ENCODE measurements at regions not wholly inside any gene's neighbourhood (a gene's known extent, or its start where the extent isn't known, plus 50 kb on each side); places are given as distances from the start of the nearest gene placed in this dataset.
"Not testable (repeated sequence)": the region's sequence is repeated elsewhere in the genome, so short reads cannot be mapped to it uniquely, and the experiment has no call there.

GRCh38 chr2:44051593-44052347, 56.0 kb upstream of the LRPPRC start:
- DNase-seq = no peak

- DNase-seq = no peak
Observed at GRCh38 chr2:44052584-44052983, 56.8 kb upstream of the LRPPRC start.

GRCh38 chr2:44053052-44053451, 57.3 kb upstream of the LRPPRC start:
- no peak for DNase-seq

DNA sequence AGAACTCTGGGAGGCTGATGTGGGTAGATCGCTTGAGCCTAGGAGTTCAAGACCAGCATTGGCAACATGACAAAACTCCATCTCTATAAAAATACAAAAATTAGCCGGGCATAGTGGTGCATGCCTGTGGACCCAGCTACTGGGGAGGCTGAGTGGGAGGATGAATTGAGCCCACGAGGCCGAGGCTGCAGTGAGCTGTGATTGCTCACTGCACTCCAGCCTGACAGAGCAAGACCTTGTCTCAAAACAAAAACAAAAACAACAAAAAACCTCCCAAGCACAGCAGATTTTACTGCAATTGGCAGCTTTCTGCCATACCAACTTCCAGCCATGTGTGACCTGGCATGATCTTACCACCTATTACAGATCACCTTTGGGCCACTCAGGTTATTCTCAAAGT, 57.7 kb upstream of the LRPPRC start:
- no peak for DNase-seq

DNA sequence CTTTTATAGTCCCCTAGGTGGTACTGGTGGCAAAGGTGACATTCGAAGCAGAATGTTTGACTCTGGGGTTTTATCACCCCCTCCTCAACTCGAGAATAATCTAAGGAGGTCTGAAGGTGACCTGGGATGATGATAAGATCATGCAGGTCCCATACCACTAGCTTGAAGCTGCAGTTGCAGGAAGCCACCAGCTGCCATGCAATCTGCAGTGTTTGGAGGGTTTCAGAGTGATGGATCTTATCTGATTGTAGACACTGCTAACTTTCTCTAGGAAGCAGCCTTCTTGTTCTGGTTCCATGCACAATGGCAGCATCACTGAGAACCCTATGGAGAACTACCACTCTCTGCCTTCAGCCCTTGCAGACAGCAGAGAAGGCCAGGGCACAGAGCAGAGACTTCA, 59.4 kb upstream of the LRPPRC start:
- DNase-seq = no peak

DNA sequence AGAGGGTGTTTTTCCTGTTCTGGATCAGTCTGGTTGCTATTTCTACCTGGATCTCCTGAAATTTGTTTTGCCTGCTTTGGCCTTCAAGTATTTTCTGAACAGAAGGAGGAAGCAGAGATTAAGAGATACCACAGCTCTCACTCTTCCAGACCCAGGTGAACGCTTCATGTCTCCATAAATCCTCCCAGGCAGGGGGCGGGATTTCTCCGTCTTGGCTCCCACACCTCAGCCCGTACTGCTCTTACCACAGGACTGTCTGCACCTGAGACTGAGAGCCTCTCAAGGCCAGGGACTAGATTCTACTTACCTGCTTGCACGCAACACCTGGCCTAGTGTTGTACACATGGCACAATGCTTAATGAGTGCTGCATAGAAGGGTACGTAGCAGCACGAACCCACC, 59.9 kb upstream of the LRPPRC start:
- no peak for DNase-seq

DNA sequence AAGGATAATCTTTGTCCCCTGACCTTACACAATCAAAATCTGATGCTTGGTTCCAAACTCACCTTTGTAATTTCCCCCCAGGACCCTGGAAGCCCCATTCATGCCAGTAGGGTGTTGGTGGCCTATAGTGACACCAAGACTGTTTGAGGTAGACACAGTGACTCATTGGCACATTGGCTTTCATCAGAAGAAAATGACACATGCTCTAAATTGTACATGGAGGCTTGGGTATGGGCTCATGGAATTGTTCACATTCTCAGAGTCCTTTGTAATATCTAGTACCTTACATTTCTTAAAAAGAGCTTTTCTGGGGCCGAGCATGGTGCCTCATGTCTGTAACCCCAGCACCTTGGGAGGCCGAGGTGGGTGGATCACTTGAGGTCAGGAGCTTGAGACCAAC, 61.2 kb upstream of the LRPPRC start:
- DNase-seq = no peak

GRCh38 chr2:44060286-44060685, 64.5 kb upstream of the LRPPRC start:
- DNase-seq = not testable (repeated sequence)

DNA sequence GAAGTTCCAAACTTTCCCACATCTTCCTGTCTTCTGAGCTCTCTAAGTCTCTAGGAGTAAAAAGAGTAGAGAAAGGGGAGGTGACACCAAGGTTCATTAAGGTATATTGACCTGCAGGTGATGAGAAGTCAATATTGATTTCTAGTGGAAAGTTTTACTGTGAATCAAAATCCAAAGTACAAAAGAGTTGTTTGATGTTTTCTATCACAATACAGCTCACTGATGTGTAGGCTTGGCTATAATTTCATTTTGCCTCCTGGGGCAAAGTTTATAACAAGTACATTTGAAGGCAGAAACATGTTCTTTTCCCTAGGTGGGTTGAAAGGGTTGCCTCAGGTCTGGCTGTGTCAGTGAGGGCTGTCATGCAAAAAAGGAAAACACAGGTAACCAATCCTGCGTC, 65.2 kb upstream of the LRPPRC start:
- no peak for DNase-seq

GRCh38 chr2:44061469-44061868, 65.7 kb upstream of the LRPPRC start:
- no peak for DNase-seq

- DNase-seq = no peak
Observed at GRCh38 chr2:44061876-44062275, 66.1 kb upstream of the LRPPRC start.

- DNase-seq = no peak
Observed at GRCh38 chr2:44063033-44063432, 67.2 kb upstream of the LRPPRC start.

DNA sequence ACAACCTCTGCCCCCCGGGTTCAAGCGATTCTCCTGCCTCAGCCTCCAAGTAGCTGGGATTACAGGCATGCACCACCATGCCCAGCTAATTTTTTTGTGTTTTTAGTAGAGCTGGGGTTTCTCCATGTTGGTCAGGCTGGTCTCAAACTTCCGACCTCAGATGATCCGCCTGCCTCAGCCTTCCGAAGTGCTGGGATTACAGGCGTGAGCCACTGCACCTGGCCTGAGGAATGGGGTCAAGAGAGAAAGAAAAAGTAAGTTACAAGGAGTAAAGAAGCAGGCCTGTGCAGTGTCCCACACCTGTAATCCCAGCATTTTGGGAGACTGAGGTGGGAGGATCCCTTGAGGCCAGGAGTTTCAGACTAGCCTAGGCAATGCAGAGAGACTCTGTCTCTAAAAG, 68.5 kb upstream of the LRPPRC start:
- DNase-seq = not testable (repeated sequence)

DNA sequence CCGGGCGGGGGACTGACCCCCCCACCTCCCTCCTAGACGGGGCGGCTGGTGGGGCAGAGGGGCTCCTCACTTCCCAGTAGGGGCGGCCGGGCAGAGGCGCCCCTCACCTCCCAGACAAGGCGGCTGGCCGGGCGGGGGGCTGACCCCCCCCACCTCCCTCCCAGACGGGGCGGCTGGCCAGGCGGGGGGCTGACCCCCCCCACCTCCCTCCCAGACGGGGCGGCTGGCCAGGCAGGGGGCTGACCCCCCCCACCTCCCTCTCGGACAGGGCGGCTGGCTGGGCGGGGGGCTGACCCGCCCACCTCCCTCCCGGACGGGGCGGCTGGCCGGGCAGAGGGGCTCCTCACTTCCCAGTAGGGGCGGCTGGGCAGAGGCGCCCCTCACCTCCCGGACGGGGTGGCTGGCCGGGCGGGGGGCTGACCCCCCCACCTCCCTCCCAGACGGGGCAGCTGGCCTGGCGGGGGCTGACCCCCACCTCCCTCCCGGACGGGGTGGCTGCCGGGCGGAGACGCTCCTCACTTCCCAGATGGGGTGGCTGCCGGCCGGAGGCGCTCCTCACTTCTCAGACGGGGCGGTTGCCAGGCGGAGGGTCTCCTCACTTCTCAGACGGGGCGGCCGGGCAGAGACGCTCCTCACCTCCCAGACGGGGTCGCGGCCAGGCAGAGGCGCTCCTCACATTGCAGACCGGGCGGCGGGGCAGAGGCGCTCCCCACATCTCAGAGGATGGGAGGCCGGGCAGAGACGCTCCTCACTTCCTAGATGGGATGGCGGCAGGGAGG, 71.4 kb upstream of the LRPPRC start:
- DNase-seq = not testable (repeated sequence)

- DNase-seq = not testable (repeated sequence)
Observed at GRCh38 chr2:44067791-44068181, 72.0 kb upstream of the LRPPRC start.

GRCh38 chr2:44071454-44072046, 75.8 kb upstream of the LRPPRC start:
- no peak for DNase-seq

DNA sequence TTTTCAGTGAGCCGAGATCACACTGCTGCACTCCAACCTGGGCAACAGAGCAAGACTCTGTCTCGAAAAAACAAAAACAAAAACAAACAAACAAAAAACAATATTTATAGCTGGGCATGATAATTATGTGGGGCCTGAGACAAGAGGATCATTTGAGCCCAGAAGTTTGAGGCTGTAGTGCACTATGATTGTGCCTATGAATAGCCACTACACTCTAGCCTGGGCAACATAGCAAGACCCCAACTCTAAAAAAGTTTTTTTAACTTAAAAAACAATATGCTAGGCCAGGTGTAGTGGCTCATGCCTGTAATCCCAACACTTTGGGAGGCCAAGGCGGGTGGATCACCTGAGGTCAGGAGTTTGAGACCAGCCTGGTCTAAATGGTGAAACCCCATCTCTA, 77.9 kb upstream of the LRPPRC start:
- DNase-seq = not testable (repeated sequence)

- not testable (repeated sequence) for DNase-seq
Observed at GRCh38 chr2:44074795-44075194, 79.0 kb upstream of the LRPPRC start.

GRCh38 chr2:44075541-44075940, 79.8 kb upstream of the LRPPRC start:
- DNase-seq = no peak

- no peak for DNase-seq
Observed at GRCh38 chr2:44077942-44078511, 82.2 kb upstream of the LRPPRC start.

DNA sequence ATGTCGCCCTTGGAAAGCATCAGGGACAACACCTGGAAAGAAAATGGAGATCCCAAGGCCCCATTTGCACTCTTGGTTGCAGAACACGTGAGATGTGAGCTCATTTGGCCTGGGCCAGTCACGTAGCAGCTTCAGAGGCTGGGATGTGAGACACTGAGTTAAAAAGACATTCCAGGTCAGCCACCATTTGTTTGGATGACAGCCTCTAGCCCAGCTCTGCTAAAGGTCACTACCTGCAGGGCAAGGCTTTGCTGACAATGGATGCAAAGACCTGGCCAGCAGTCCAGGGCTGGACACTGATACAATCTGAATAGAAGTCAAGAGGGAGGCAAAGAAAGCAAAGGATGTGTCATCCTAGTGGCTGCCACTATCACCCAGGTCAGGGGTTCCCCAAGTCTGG, 83.9 kb upstream of the LRPPRC start:
- no peak for DNase-seq

GRCh38 chr2:44083054-44083453, 85.6 kb upstream of the PPM1B start:
- no peak for DNase-seq

- DNase-seq = no peak
Observed at GRCh38 chr2:44084850-44085249, 83.8 kb upstream of the PPM1B start.

- no peak for DNase-seq
Observed at GRCh38 chr2:44086629-44087028, 82.0 kb upstream of the PPM1B start.
